ENCODE measurements at regions not wholly inside any gene's neighbourhood (a gene's known extent, or its start where the extent isn't known, plus 50 kb on each side); places are given as distances from the start of the nearest gene placed in this dataset.

DNA sequence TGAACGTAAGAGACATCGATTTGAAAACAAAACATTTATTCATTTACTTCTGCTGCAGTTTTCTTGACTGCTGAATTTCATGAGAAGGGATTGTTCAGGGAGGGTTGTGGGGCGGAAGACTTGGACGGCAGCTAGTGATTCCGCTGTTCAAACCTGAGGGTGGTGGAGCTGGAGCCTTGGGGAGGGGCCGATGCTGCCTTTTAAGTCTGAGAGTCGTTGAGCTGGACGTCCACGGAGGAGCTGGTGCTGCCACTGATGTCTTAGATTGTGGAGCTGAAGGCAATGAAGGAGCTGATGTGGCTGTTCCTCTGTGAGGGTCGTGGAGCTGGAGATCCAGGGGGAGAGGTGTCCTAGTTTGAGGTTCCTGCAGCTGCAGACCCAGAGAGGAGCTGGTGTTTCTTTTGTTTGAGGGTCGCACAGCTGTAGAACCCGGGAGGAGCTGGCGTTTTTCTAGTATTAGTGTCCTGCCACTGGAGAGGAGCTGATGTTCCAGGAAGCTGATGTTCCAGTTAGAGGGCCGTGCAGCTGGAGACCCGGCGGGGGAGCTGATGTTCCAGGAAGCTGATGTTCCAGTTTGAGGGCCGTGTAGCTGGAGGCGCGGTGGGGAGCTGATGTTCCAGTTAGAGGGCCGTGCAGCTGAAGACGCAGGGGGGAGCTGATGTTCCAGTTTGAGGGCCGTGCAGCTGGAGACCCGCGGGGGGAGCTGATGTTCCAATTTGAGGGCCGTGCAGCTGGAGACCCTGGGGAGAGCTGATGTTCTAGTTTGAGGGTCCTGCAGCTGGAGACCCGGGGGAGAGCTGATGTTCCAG is 150.9 kb downstream of the RTP5 start:
- intact Hi-C loops (cut with micrococcal nuclease), result no loop called here
- H3K9me3 Mint-ChIP-seq, result no peaks in the 10 kb centered on the region
- ChIA-PET CTCF (interaction anchor here (0.7 to 1.7 kb wide), 3 partner anchors 9 to 1030 kb away, joined by 3 to 8 read pairs (median 6); no protein-coding TSS in a partner anchor), POLR2A (no interaction called here)
- peaks cover 7% of the 10 kb centered on the region for H3K36me3 Mint-ChIP-seq
- DNase-seq, result no peak
- H3K4me1 Mint-ChIP-seq (ENCODE audit: low read depth), result no peaks in the 10 kb centered on the region
- no peak overlapping the region for H3K27ac Mint-ChIP-seq
- H3K27me3 Mint-ChIP-seq, result no peaks in the 10 kb centered on the region
- H3K4me3 Mint-ChIP-seq, result no peak overlapping the region

DNA sequence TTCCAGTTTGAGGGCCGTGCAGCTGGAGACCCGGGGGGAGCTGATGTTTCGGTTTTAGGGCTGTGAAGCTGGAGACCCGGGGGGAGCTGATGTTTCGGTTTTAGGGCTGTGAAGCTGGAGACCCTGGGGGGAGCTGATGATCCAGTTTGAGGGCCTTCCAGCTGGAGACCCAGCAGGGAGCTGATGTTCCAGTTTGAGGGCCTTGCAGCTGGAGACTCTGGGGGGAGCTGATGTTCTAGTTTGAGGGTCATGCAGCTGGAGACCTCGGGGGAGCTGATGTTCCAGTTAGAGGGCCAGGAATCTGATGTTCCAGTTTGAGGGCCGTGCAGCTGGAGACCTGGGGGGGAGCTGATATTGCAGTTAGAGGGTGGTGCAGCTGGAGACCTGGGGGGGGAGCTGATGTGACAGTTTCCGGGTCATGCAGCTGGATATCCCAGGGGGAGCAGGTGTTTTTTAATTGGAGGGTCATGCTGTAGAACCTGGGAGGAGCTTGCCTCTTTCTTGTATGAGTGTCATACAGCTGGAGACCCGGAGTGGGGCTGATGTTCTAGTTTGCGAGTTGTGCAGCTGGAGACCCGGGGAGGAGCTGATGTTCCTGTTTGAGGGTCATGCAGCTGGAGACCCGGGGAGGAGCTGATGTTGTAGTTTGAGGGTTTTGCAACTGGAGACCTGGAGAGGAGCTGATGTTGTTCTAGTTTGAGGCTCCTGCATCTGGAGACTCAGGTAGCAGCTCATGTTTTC is 153.2 kb downstream of the RTP5 start:
- intact Hi-C loops (cut with micrococcal nuclease), result no loop called here
- ChIA-PET CTCF (interaction anchor here (1.2 to 1.5 kb wide), 2 partner anchors 16 to 72 kb away, joined by 3 read pairs; no protein-coding TSS in a partner anchor), POLR2A (no interaction called here)
- H3K9me3 Mint-ChIP-seq, result no peaks in the 10 kb centered on the region
- H3K4me3 Mint-ChIP-seq, result no peak overlapping the region
- no peak overlapping the region for H3K27ac Mint-ChIP-seq
- H3K36me3 Mint-ChIP-seq, result peaks cover 7% of the 10 kb centered on the region
- H3K4me1 Mint-ChIP-seq (ENCODE audit: low read depth), result no peaks in the 10 kb centered on the region
- no peaks in the 10 kb centered on the region for H3K27me3 Mint-ChIP-seq
- no peak for DNase-seq

DNA sequence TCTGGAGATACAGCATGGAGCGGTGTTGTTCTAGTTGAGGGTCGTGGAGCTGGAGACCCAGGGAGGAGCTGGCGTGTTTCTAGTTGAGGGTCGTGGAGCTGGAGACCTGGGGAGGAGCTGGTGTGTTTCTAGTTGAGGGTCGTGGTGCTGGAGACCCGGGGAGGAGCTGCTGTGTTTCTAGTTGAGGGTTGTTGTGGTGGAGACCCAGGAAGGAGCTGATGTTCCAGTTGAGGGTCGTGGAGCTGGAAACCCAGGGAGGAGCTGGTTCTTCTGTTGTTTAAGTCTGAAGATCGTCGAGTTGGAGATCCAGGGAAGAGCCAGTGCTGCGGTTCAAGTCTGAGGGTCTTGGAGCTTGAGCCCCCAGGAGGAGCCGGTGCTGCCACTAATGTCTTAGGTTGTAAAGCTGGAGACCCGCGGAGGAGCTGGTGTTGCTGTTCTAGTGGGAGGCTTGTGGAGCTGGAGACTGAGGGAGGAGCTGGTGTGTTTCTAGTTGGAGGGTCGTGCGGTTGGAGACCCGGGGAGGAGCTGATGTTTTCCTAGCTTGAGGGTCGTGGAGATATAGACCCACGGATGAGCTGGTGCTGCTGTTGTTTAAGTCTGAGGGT is 155.3 kb downstream of the RTP5 start:
- Mint-ChIP-seq H3K9me3 (no peaks in the 10 kb centered on the region), H3K36me3 (peaks cover 7% of the 10 kb centered on the region), H3K27me3 (no peaks in the 10 kb centered on the region), H3K4me3 (no peak overlapping the region), H3K27ac (no peak overlapping the region), H3K4me1 (ENCODE audit: low read depth) (peaks cover 16% of the 10 kb centered on the region)
- no peak for DNase-seq
- ChIA-PET POLR2A (no interaction called here), CTCF (no interaction called here)
- intact Hi-C loops (cut with micrococcal nuclease), result no loop called here

DNA sequence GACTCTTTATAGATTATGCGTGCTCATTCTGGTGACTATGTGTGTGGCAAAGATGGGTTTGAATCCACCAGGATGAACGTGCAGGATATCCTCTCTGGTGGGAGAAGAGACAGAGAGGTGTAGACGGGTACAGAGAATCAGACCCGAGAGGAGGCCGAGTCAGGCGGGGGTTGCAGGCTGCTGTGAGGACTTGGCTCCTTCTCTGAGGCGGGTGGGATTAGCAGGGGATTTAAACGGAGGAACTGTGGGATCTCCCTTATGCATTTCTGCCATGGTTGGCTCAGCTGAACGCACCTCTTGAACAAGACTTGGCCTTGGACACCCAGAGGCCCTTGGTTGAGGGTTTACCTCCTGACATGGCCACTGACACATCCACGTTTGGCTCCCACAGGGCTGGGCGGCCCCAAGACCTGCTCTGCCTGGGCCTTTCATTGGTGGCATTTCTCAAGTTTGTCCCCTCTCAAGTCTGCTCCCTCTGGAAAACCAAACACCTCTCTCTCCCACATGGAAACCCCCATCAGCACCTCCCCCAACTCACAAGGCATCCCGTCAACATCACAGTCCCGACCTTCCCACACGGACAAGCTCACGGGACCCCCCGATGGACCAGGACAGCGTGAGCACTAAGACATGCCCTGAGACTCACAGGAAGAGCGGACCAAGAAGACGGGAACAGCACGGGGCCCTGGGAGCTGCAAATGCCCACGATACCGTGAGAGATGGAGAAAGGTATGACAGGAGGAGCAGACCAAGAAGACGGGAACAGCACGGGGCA is 158.3 kb downstream of the RTP5 start:
- POLR2A ChIA-PET, result no interaction called here
- H3K36me3 Mint-ChIP-seq, result peaks cover 7% of the 10 kb centered on the region
- H3K4me3 Mint-ChIP-seq, result no peak overlapping the region
- H3K27ac Mint-ChIP-seq, result no peak overlapping the region
- H3K4me1 Mint-ChIP-seq (ENCODE audit: low read depth), result peaks cover 44% of the 10 kb centered on the region
- no peaks in the 10 kb centered on the region for H3K27me3 Mint-ChIP-seq
- intact Hi-C loops (cut with micrococcal nuclease), result no loop called here
- DNase-seq, result no peak
- CTCF ChIA-PET, result no interaction called here
- no peaks in the 10 kb centered on the region for H3K9me3 Mint-ChIP-seq

DNA sequence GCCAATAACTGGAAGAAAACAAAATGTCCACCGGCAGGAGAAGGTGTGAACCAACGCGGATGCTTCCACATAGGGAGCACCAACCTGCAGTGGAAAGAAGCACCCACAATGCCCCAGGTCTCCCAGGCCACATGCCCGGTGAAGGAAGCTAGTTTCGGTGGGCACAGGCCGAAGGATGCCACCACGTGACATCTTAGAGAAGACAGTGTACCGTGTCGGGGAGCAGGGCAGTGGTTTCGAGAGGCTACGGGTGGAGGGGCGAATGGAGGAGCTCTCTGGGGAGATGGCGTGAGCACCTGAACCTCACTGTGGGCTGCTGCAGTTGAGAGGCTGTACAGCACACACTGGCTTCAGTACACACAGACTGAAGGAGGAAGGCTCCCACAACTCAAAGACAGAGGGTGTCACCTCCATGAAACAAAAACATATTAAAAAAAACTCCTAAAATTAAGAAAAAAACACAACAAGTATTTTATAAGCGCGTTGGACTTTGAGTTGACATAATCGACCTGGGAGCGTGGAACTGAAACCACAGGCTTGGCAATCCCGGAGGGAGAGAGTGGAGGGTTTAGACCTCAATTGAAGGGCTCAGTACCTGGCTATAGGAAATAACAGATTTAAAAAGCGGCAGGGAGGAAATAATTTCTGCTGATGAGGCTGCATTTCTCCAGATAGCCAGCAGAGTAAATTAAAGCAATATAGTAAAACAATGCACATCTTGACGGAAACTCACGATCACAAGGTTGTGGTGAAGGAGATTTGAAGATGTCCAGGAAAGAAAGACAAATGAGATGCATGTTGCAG is 160.1 kb downstream of the RTP5 start:
- Mint-ChIP-seq H3K27ac (no peak overlapping the region), H3K4me1 (ENCODE audit: low read depth) (peaks cover 46% of the 10 kb centered on the region), H3K4me3 (no peak overlapping the region), H3K9me3 (no peaks in the 10 kb centered on the region), H3K27me3 (no peaks in the 10 kb centered on the region), H3K36me3 (peaks cover 2% of the 10 kb centered on the region)
- ChIA-PET CTCF (no interaction called here), POLR2A (no interaction called here)
- intact Hi-C loops (cut with micrococcal nuclease), result no loop called here
- DNase-seq, result no peak

- Mint-ChIP-seq H3K4me1 (ENCODE audit: low read depth) (peaks cover 46% of the 10 kb centered on the region), H3K27me3 (no peaks in the 10 kb centered on the region), H3K9me3 (no peaks in the 10 kb centered on the region), H3K4me3 (no peak overlapping the region), H3K36me3 (no peaks in the 10 kb centered on the region), H3K27ac (no peak overlapping the region)
- POLR2A ChIA-PET, result no interaction called here
- intact Hi-C loops (cut with micrococcal nuclease), result no loop called here
- CTCF ChIA-PET, result no interaction called here
- DNase-seq, result no peak
Observed at GRCh38 chr2:242030226-242030575, 160.7 kb downstream of the RTP5 start.

GRCh38 chr2:242030858-242031257 is 161.3 kb downstream of the RTP5 start:
- intact Hi-C loops (cut with micrococcal nuclease), result no loop called here
- Mint-ChIP-seq H3K36me3 (no peaks in the 10 kb centered on the region), H3K27ac (no peak overlapping the region), H3K4me3 (peak overlapping the region; percentile 58), H3K9me3 (no peaks in the 10 kb centered on the region), H3K27me3 (no peaks in the 10 kb centered on the region), H3K4me1 (ENCODE audit: low read depth) (peaks cover 46% of the 10 kb centered on the region)
- ChIA-PET POLR2A (no interaction called here), CTCF (no interaction called here)
- no peak for DNase-seq

DNA sequence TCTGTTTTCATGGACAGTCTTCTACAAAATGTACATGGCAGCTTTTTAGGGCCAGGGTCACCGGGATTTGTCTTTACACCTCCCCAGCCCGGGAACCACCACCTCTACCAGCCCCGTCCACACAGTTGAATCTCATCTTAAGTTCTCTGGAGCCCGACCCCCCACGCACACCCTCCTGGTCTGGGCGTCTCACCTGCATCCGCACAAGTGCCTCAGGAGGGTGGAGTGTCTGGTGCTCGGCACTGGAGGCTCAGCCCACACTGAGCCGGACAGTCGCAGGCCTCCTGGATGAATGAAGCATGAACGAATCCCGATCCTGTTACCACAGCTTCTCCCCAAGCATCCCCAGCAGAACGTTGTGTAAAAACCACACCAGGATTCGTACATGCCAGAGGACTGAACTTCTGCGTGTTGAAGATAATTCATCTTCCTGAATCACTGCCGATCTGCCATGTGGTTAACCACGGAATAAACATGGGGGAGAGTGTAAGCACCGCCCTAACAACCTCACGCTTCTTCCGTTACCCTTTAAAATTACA is 162.0 kb downstream of the RTP5 start:
- no peak overlapping the region for H3K27ac Mint-ChIP-seq
- no peaks in the 10 kb centered on the region for H3K27me3 Mint-ChIP-seq
- DNase-seq, result peak; percentile 68
- H3K4me3 Mint-ChIP-seq, result peak overlapping the region; percentile 58
- no peaks in the 10 kb centered on the region for H3K9me3 Mint-ChIP-seq
- ChIA-PET CTCF (no interaction called here), POLR2A (no interaction called here)
- H3K36me3 Mint-ChIP-seq, result no peaks in the 10 kb centered on the region
- H3K4me1 Mint-ChIP-seq (ENCODE audit: low read depth), result peaks cover 46% of the 10 kb centered on the region
- intact Hi-C loops (cut with micrococcal nuclease), result no loop called here

- no peak overlapping the region for H3K27ac Mint-ChIP-seq
- no peaks in the 10 kb centered on the region for H3K36me3 Mint-ChIP-seq
- CTCF ChIA-PET, result no interaction called here
- intact Hi-C loops (cut with micrococcal nuclease), result no loop called here
- H3K9me3 Mint-ChIP-seq, result no peaks in the 10 kb centered on the region
- H3K27me3 Mint-ChIP-seq, result no peaks in the 10 kb centered on the region
- peaks cover 45% of the 10 kb centered on the region for H3K4me1 Mint-ChIP-seq (ENCODE audit: low read depth)
- POLR2A ChIA-PET, result no interaction called here
- H3K4me3 Mint-ChIP-seq, result no peak overlapping the region
- no peak for DNase-seq
Observed at GRCh38 chr2:242032780-242033656, 163.5 kb downstream of the RTP5 start.

GRCh38 chr2:242034138-242034537 is 164.6 kb downstream of the RTP5 start:
- H3K27ac Mint-ChIP-seq, result no peak overlapping the region
- H3K36me3 Mint-ChIP-seq, result no peaks in the 10 kb centered on the region
- no peak overlapping the region for H3K4me3 Mint-ChIP-seq
- no peaks in the 10 kb centered on the region for H3K9me3 Mint-ChIP-seq
- peaks cover 43% of the 10 kb centered on the region for H3K4me1 Mint-ChIP-seq (ENCODE audit: low read depth)
- intact Hi-C loops (cut with micrococcal nuclease), result no loop called here
- ChIA-PET CTCF (no interaction called here), POLR2A (no interaction called here)
- no peak for DNase-seq
- H3K27me3 Mint-ChIP-seq, result peaks cover 5% of the 10 kb centered on the region
